HG03439 (cell line): ENCODE measurements at regions not wholly inside any gene's neighbourhood (a gene's known extent, or its start where the extent isn't known, plus 50 kb on each side); places are given as distances from the start of the nearest gene placed in this dataset.
"Not testable (repeated sequence)": the region's sequence is repeated elsewhere in the genome, so short reads cannot be mapped to it uniquely, and the experiment has no call there.

Source experiments
- ATAC-seq: cut with Tn5 transposase; IDR thresholded peaks from one replicate; pipeline ENCODE4 v1.9.1; 2021; ENCODE audit warnings: mild to moderate bottlenecking, moderate library complexity; ENCODE audit not compliant: unreplicated experiment

DNA sequence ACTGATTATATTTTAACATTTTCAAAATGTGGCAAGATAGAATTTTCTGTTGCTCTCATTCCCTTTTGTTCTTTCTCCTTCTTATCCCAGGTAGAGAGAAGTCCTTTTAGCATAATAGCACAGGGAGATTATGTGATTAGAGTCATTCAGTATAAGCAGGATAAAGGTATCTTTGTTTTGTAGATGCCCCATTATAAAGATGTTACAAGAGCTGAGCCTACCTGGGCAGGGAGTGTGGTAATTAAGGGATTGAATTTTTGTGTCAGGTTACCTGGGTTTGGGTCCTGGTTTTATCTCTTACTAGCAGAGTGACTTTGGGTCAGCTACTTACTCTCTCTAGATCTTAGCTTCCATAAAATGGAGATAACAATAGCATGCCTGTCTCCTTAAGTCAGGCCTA lies 536.5 kb downstream of the TMEM135 start:
- ATAC-seq: no peak

DNA sequence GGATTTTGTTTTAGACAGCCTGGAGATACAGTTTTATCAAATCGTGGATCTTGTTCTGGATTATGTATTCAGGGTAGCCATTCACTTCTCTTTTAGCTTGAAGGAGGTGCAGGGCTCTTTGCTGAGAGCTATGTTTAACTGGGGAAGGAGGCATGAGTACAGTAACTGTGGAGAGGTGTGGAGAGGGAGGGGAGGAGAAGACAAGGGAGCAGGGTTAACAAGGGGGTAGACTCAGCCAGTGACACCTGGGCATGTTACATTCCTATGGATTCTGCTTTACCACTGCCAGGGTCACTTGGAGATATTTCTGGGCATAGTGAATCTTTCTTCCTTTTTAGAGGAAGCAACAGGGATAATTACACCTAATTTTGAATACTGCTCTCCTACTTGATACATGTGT lies 536.0 kb downstream of the TMEM135 start:
- ATAC-seq: no peak

DNA sequence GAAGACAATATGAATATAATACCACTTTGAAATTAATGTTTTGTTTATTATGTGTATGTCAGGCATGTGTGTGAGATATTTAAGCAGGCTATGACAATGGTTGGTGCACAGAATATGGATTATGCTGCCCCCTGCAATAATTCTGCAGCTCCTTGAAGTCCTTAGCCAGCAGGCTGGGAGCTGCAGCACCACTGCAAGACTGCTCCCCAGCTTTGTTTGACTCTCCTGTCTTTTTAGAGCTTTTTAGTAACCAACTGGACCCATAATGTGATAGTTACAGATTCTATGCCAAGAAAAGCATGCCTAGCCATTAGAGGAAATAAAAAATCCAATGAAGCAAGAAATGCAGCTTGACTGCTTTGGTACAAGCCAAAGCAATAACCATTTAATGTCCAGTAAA lies 535.1 kb downstream of the TMEM135 start:
- ATAC-seq: no peak

DNA sequence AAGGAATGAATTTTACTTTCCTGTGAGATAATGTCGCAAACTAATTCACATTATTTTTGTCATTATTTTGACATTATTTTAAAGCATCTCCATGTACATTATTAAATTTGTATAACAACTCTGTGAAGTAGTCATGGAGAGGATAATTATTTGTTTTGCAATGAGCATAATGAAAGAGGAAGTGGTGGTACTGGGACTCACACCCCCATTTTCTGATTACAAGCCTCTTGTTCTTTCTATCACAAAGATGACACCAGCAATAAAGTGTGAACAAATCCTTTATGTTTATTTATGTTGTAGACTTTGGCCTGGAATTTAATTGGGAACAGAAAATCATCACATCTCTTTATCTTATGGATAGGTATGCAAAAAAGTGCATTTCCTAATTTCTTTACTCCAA lies 522.6 kb downstream of the TMEM135 start:
- no peak for ATAC-seq

DNA sequence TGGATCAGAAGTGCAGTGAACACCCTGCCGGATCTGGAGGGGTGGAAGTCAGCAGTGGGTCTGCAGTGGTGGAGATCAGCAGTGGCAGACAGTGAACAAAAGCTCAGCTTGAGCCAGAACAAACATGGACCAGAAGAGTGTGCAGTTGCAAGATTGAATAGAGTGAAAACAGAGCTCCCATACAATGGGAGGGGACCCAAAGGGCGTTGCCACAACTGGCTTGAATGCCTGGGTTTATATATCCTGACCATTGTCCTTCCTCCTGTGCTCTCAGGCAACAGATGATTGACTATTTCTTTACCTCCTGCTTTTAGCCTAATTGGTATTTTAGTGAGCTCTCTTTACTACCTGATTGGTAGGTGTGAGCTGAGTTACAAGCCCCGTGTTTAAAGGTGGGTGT lies 522.1 kb downstream of the TMEM135 start:
- not testable (repeated sequence) for ATAC-seq

DNA sequence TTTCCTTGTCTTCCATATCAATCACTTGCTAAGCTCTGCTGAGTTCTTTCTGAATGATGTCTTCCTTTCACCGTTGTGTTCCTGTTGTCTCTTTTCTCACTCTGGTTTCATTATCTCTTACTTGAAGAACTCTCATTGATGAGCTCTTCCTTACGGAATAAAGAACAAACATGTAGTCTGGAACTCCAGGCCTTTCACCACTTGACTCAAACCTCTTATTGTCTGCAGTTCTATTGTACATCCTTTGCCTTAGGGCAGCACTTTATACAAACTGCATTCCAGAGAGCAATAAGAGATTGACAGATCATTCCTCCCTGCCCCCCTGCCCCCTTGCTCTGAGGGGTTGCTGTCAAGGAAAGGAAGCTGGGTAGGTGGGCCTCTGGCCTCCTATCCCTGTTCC lies 517.4 kb downstream of the TMEM135 start:
- no peak for ATAC-seq

DNA sequence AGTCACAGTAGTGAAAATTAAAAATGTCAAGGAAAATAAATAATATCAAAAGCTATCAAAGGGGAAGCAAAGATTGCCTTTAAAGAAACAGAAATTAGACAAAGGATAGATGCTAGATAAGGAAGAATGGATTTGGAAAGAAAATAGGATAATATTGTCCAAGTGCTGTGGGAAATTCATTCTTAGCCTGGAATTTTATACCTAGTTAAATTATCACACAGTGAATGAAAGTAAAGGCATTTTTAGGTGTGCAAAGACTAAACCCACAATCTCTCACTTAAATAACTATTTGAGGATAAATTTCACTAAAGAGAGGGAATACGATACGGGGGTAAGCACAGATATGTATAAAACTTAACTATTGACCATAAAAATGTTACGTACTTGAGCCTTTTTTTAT lies 511.1 kb downstream of the TMEM135 start:
- ATAC-seq: no peak

DNA sequence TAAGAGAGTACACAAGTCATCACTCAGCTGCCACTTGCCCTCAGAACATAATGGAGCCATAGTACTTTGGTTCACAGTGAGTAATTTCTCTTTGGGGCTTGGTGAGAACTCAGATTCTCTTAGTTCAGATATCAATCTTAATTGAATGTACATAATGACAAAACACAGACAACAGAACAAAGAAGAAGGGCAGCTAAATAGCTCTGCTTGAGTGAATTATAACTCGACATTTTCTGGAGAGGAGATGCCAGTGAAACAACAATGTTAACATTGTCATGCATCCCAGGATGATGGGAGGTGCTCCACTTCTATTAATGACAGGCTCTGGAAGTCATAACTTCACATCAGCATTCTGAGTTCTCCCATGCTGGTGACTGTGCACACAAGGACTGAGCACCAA lies 508.1 kb downstream of the TMEM135 start:
- no peak for ATAC-seq

DNA sequence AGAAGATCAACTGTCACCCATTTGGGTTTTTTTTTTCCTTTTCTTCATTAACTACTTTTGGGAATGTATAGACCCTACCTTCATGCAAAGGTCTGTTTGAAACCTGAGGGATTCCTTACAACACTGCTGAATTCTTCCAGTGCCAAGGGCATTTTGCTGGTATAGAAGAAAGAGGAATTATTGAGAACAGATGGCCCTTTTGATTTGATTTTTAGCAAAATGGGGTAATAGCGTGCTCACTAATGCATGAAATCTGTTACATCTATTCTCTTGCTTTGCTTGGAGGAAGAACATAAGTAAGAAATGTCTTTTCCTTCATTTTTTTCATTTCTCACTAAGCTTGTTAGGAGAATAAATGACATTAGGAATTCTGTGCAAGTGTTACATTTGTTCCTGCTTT lies 501.9 kb downstream of the TMEM135 start:
- ATAC-seq: no peak

DNA sequence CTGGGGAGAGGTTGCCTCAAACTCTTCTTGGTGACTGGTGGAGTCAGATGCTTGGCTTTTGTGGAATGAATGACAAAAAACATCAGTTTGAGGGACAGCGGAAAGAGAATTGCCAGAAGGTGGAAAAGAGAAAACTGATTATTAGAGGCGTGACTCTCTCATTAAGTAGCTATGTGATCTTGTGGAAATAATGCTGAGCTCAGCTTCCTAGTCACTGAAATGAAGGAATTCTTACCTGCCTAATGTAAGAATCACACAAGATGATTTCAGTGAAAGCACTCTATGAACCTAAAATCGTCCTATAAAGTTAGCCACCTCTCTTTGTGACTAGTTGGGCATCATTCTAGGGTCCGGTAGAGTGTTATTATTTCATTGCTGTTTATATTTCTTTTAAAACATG lies 498.8 kb downstream of the TMEM135 start:
- ATAC-seq: no peak

DNA sequence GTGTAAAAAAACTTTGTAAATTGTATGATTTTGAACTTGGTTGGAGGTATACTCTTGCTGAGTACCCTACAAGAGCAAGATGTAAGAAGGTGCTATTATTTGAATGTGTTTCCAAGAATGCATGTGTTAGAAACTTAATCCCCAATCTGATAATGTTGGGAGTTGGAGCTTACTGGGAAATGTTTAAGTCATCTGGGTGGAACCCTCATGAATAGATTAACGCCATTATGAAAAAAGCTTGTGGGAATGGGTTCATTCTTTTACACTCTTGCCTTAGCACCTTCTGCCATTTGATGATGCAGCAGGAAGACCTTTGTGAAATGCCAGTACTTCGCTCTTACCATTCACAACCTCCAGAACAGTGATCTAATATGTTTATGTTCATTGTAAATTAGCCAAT lies 498.3 kb downstream of the TMEM135 start:
- no peak for ATAC-seq

DNA sequence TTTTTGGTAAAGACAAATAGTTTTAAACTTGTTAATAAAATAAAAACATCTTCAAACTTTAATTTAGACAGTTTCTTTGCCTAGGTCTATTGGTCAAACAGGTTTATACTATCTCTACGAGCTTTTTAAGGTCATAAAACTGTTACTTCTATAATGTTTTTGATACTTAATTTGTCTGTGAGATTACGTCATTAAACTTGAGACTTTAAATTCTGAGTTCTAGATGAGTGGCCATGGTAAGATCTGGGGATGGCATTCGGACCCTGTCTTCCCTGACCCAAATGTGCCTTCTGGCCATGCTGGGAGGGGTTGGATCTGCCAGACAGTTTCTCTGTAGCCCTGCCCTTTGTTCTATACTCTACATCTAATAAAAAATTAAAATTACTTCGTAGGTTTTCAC lies 497.8 kb downstream of the TMEM135 start:
- ATAC-seq: no peak

DNA sequence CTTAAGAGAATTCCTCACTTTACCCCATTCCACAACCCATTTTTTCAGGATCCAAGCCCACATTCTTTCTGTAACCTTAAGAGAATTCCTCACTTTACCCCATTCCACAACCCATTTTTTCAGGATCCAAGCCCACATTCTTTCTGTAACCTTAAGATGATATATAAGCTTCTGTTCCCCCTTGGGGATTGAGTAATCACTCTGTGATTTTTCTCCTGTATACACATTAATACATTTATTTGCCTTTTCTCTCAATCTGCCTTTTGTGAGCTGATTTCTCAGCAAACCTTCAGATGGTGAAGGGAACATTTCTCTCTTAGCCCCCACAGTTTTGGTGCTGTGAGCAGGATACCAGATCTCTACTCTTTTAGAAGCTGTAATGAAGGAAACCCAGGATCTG lies 494.1 kb downstream of the TMEM135 start:
- ATAC-seq: not testable (repeated sequence)

DNA sequence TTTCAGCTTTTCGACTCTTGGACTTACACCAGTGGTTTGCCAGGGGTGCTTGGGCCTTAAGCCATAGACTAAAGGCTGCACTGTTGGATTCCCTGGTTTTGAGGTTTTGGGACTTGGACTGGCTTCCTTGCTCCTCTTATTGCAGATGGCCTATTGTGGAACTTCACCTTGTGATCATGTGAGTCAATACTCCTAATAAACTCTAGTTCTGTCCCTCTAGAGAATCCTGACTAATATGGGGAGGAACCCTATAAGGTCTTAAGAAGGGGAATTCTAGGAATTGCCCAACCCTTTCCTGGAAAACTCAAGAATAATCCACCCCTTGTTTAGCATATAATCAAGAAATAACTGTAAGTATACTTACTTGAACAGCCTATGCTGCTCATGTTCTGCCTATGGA lies 491.8 kb downstream of the TMEM135 start:
- no peak for ATAC-seq

DNA sequence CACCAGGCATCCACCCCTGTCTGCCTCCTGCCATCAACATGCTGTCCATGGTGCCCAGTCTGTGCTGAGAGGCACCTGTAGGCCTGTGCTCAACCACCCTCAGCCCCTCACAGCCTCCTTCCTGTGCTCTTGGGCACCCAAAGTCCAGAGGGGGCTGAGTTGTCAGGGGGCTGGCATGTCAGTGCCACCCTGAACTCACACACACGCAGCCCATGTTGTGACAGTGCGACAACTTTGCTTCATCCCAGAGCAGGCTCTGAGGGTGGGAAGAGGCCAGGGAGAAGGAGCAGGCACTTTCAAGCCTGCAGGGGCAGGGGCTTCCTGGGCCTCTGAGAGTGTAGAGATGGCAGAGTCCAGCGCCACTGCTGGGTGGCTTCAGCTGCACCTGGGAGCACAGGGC lies 491.0 kb downstream of the TMEM135 start:
- no peak for ATAC-seq

DNA sequence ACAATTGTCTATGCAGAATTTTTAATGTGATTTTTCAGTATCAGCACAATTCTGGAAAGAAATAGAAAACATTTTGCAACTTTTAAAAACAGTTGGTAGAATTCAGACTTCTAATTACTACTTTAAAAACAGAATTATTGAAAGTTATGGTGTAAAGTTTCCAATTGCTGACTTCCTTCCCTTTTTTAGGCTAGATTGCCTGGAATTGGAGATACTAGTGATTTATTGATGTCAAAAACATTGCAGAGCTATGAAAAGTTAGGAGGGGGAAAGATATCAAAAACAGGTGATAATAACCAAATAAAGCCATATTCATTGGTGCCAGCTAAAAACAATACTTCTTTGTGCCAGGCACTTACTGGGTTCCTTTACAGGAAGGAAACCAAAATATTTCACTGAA lies 485.5 kb downstream of the TMEM135 start:
- ATAC-seq: no peak

DNA sequence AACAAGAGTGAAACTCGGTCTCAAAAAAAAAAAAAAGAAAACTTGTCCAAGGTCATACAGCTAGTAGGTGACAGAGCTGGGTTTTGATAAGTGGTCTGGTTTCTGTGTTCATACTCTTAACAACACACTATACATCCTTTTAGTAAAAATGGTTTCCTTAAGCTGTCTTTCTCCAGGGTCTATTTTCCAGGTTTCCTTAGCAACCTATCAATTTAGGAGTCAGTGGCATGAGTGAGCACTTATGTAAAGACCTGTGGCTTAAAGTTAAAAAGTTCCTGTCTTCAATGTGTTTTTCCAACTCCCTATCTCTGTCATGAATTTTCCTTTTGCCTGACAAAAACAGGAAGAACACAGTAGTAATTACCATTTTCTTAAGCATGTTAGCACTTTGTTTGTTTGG lies 480.5 kb downstream of the TMEM135 start:
- ATAC-seq: no peak

DNA sequence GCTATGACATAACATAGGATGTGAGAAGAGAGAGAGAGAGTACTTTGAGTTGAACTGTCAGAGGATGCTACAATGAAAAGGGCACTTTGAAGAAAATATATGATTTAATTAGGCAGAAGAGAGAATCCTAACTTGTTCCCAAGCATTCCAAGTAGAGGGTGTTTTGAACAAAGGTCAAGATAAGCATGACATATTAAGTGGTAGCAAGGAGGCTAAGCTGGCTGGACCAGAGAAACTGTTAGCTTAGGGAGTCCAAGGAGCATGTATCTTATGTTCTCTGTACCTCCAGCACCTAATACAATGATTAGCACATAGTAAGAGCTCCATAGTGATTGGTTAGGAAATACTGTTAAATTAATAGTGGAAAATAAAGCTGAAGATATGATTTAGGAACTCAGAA lies 479.6 kb downstream of the TMEM135 start:
- ATAC-seq: no peak

DNA sequence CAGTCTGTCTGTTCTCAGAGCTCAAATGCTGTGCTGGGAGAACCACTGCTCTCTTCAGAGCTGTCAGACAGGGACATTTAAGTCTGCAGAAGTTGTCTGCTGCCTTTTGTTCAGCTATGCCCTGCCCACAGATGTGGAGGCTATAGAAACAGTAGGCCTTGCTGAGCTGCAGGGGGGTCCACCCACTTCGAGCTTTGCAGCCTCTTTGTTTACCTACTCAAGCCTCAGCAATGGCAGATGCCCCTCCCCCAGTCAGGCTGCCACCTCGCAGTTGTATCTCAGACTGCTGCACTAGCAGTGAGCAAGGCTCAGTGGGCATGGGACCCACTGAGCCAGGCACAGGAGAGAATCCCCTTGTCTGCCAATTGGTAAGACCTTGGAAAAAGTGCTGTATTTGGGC lies 470.0 kb downstream of the TMEM135 start:
- ATAC-seq: not testable (repeated sequence)

DNA sequence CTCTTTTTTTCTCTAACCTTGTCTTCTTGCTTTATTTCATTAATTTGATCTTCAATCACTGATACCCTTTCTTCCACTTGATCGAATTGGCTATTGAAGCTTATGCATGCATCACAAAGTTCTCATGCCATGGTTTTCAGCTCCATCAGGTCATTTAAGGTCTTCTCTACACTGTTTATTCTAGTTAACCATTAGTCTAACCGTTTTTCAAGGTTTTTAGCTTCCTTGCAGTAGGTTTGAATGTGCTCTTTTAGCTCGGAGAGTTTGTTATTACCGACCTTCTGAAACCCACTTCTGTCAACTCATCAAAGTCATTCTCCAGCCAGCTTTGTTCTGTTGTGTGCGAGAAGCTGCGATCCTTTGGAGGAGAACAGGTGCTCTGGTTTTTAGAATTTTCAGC lies 469.2 kb downstream of the TMEM135 start:
- ATAC-seq: not testable (repeated sequence)

DNA sequence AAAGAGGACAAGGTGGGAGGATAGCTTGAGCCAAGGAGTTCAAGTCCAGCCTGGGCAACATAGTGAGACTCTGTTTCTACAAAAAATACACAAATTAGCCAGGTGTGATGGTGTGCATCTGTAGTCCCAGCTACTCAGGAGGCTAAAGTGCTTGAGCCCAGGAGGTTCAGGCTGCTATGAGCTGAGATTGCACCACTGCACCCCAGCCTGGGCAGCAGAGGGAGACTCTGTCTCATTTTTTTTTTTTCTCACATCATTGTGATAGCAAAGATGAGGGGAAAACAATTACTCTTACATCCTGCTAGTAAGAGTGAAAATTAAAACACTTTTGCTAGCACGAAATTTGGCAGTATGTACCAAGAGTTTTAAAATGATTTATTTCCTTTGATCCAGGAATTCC lies 463.7 kb downstream of the TMEM135 start:
- ATAC-seq: no peak

DNA sequence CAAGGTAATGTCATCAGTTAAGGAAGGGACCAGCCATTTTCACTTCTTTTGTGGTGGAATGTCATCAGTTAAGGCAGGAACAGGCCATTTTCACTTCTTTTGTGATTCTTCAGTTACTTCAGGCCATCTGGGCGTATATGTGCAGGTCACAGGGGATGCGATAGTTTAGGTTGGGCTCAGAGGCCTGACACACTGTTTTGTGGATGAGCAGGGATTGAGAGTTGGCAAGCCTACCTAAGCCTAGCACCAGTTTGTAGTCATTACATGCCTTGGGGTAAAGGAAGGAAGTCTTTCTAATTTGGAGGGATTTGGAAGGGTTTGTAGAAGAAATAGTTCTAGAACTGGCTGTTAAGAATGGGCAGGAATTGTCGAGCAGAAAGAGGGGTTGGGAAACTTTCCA lies 457.2 kb downstream of the TMEM135 start:
- not testable (repeated sequence) for ATAC-seq

DNA sequence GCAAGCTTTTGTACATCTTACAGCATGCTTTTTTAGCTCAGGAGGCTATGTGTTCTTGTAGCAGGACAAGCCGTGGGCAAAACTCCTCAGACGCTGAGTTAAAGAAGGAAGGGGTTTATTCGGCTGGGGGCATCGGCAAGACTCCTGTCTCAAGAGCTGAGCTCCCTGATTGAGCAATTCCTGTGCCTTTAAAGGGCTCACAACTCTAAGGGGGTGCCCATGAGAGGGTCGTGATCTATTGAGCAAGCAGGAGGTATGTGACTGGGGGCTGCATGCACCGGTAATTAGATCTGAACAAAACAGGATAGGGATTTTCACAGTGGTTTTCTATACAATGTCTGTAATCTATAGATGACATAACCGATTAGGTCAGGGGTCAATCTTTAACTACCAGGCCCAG lies 456.3 kb downstream of the TMEM135 start:
- ATAC-seq: not testable (repeated sequence)

DNA sequence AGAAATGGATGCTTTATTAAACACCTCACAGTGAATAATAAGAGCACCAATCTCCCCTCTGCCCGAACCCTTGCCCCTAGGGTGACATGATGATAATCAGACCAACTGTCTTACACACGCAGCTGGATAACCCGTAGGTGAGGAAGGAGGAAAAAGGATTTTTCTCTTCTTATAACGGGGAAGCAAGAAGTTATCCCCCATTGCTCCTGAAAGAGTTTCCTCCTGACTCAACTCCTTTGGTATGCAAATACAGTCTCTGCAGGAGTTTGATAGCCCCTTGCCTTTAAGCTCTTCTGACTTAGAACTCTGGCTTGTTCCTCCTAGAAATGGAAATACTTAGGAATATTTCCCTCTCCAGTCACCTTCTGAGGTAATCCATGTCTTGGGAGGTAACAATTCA lies 455.8 kb downstream of the TMEM135 start:
- ATAC-seq: no peak
